Right lobe of liver (tissue), 6 donors: ENCODE measurements at regions not wholly inside any gene's neighbourhood (a gene's known extent, or its start where the extent isn't known, plus 50 kb on each side); places are given as distances from the start of the nearest gene placed in this dataset.
"Not testable (repeated sequence)": the region's sequence is repeated elsewhere in the genome, so short reads cannot be mapped to it uniquely, and the experiment has no call there.

ENCODE experiments used
- ATAC-seq, 4 donors: fragments of 200-7000 bp; cut with Tn5 transposase; one replicate each; pipeline ENCODE4 v1.9.1; 2020; ENCODE audit warnings: mild to moderate bottlenecking in 4 of 4, moderate library complexity in 4 of 4
- DNase-seq, 3 donors: peaks; one replicate each; pipeline ENCODE4 v3.0.0-alpha.2; 2020
- H3K27ac ChIP-seq, 3 donors: fragments of 200-600 bp; one replicate each; pipeline ENCODE4 v1.8.0; 2022
- H3K27me3 ChIP-seq, 2 donors: fragments of 200-600 bp; one replicate each; pipeline ENCODE4 v1.8.0; 2022
- H3K36me3 ChIP-seq, 4 donors: fragments of 200-600 bp; sonication (generic) in 1 of 4; one replicate each; pipeline versions ENCODE4 v1.5.1 to v1.8.0; 2017 to 2022; ENCODE audit warnings: control low read depth in 1 of 4
- H3K4me1 ChIP-seq, 4 donors: fragments of 200-600 bp; sonication (generic) in 1 of 4; one replicate each; pipeline versions ENCODE4 v1.5.1 to v1.8.0; 2017 to 2022; ENCODE audit warnings: control low read depth in 1 of 4
- H3K4me3 ChIP-seq, 3 donors: fragments of 200-600 bp; one replicate each; pipeline ENCODE4 v1.8.0; 2022
- H3K9me3 ChIP-seq, 4 donors: fragments of 200-600 bp; sonication (generic) in 1 of 4; one replicate each; pipeline versions ENCODE4 v1.5.1 to v1.8.0; 2017 to 2022; ENCODE audit warnings: control low read depth in 1 of 4
- CTCF ChIP-seq, 4 donors: fragments of 200-600 bp in 3 of 4; fragments of 450-650 bp in 1 of 4; IDR thresholded peaks; one replicate each; pipeline versions ENCODE4 v1.5.1 to v1.8.0; 2016 to 2022; ENCODE audit warnings: antibody characterized with exemption in 4 of 4, mild to moderate bottlenecking in 2 of 4
- POLR2A ChIP-seq: fragments of 450-650 bp; IDR thresholded peaks from one replicate; pipeline ENCODE4 v1.6.1; 2017; ENCODE audit warnings: antibody characterized with exemption, mild to moderate bottlenecking
- WGBS: methylation state at CpG from one replicate; pipeline ENCODE4 v1.1.6; 2018; ENCODE audit warnings: low coverage, low lambda C conversion rate; ENCODE audit not compliant: insufficient coverage; ENCODE audit errors: missing lambda C conversion rate; 5-methylcytosine and 5-hydroxymethylcytosine counted together
- intact Hi-C, 2 donors: fragments of 100-400 bp; cut with DNase I; formaldehyde crosslinking; loops; one replicate each; pipeline versions ENCODE4 v1.11.2 to v1.14.1; 2022
- donor health status: DM: no; HTN: yes; CAD: no.
- donor health status: DM: no; HTN: no; CAD: no.
- donor health status: DM: no; HTN: no; CAD: no.
- donor health status: DM: no; HTN: yes; CAD: no.
- donor health status: DM: no; HTN: yes; CAD: no.

- intact Hi-C loops: no loop called here
- Histone ChIP-seq H3K9me3 (no peaks in the 10 kb centered on the region), H3K36me3 (no peaks in the 10 kb centered on the region), H3K4me3 (no peak overlapping the region), H3K27ac (no peak overlapping the region), H3K27me3 (no peaks in the 10 kb centered on the region), H3K4me1 (peaks cover 0 to 13% (median 0%) of the 10 kb centered on the region in 4 donors)
- 41% methylated on average over 3 of the region's 3 CpGs for WGBS
- DNase-seq: no peak
- peak; percentile 74 to 96 (median 82) for ATAC-seq
- TF ChIP-seq CTCF (IDR thresholded peaks at IDR 0.05): no peak
- TF ChIP-seq POLR2A: no peak
Observed at GRCh38 chr1:96220651-96221050, 500.9 kb upstream of the PTBP2 start.

- WGBS: 73% methylated on average over 2 of the region's 2 CpGs
- TF ChIP-seq CTCF (IDR thresholded peaks at IDR 0.05) (no peak), POLR2A (no peak)
- ATAC-seq (no peak), DNase-seq (no peak)
- Histone ChIP-seq H3K4me1 (peaks cover 0 to 13% (median 0%) of the 10 kb centered on the region in 4 donors), H3K9me3 (no peaks in the 10 kb centered on the region), H3K27me3 (no peaks in the 10 kb centered on the region), H3K27ac (no peak overlapping the region), H3K36me3 (no peaks in the 10 kb centered on the region), H3K4me3 (no peak overlapping the region)
- intact Hi-C loops: no loop called here
Observed at GRCh38 chr1:96222701-96223100, 498.9 kb upstream of the PTBP2 start.

GRCh38 chr1:96224229-96224628 is 497.4 kb upstream of the PTBP2 start:
- DNase-seq, ATAC-seq, intact Hi-C loops, H3K27me3 ChIP-seq, H3K9me3 ChIP-seq, H3K36me3 ChIP-seq, H3K4me3 ChIP-seq, H3K27ac ChIP-seq: not testable (repeated sequence)
- H3K4me1 ChIP-seq: peaks cover 0 to 13% (median 0%) of the 10 kb centered on the region in 4 donors
- WGBS: no CpG with 5 or more reads among the region's 20 CpGs

GRCh38 chr1:96233422-96233821 is 488.2 kb upstream of the PTBP2 start:
- no peak for ATAC-seq
- no peaks in the 10 kb centered on the region for H3K9me3 ChIP-seq
- 58% methylated on average over 3 of the region's 3 CpGs for WGBS
- H3K27ac ChIP-seq: no peak overlapping the region
- no peak for DNase-seq
- H3K27me3 ChIP-seq: no peaks in the 10 kb centered on the region
- no peaks in the 10 kb centered on the region for H3K36me3 ChIP-seq
- H3K4me3 ChIP-seq: no peak overlapping the region
- no peaks in the 10 kb centered on the region for H3K4me1 ChIP-seq
- TF ChIP-seq CTCF (IDR thresholded peaks at IDR 0.05) (no peak), POLR2A (no peak)
- intact Hi-C loops: no loop called here

- TF ChIP-seq CTCF (IDR thresholded peaks at IDR 0.05): no peak
- TF ChIP-seq POLR2A: no peak
- no peak overlapping the region for H3K27ac ChIP-seq
- 40% methylated on average over 6 of the region's 6 CpGs for WGBS
- intact Hi-C loops: no loop called here
- no peaks in the 10 kb centered on the region for H3K4me1 ChIP-seq
- ATAC-seq (no peak), DNase-seq (no peak)
- H3K36me3 ChIP-seq: no peaks in the 10 kb centered on the region
- H3K9me3 ChIP-seq: no peaks in the 10 kb centered on the region
- no peaks in the 10 kb centered on the region for H3K27me3 ChIP-seq
- no peak overlapping the region for H3K4me3 ChIP-seq
Observed at GRCh38 chr1:96234299-96234698, 487.3 kb upstream of the PTBP2 start.
